ENCODE measurements at regions not wholly inside any gene's neighbourhood (a gene's known extent, or its start where the extent isn't known, plus 50 kb on each side); places are given as distances from the start of the nearest gene placed in this dataset.

DNA sequence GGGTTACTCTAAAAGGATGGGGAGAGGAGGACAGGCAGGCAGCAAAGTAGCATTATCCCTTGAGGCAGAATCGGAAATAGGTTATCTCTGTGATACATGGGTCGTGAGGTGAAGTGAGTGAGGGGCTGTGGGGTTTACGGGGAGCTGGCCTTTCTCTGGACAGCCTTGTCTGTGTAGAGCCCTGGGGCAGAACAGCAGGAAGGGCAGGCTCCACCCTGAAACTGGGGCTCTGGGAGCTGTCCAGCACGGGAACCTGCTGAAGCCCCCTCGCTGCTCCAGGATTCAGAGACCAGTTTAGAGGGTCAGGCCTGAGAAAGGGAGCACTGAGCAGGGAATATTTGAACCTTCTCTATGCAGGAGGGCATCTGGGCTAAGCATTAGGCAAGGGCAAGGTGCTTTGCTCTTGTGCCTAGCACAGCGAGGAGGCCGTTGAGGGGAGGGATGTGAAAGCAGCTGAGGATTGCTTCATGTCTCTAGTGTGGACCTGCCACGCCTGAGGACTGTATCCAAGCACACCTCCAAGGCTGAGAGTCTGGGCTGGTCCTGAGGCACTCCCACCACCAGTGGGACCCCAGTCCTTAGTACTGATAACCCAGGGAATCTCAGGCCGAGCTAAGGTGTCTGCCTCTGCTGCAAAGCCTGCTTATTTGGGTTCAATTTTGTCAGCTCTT is 55.8 kb downstream of the NAV1 start:
- Histone ChIP-seq H3K4me3 (replicated peaks; ENCODE audit: low read depth, low read length) (no peak overlapping the region), H3K36me3 (ENCODE audit: control insufficient read depth, insufficient read depth, low read length) (no peaks in the 10 kb centered on the region), H3K27me3 (replicated peaks; ENCODE audit: control insufficient read depth, insufficient read depth, low read length) (no peaks in the 10 kb centered on the region; the same call in 1 of the 2 replicates)
- TF ChIP-seq, protein P1, sequence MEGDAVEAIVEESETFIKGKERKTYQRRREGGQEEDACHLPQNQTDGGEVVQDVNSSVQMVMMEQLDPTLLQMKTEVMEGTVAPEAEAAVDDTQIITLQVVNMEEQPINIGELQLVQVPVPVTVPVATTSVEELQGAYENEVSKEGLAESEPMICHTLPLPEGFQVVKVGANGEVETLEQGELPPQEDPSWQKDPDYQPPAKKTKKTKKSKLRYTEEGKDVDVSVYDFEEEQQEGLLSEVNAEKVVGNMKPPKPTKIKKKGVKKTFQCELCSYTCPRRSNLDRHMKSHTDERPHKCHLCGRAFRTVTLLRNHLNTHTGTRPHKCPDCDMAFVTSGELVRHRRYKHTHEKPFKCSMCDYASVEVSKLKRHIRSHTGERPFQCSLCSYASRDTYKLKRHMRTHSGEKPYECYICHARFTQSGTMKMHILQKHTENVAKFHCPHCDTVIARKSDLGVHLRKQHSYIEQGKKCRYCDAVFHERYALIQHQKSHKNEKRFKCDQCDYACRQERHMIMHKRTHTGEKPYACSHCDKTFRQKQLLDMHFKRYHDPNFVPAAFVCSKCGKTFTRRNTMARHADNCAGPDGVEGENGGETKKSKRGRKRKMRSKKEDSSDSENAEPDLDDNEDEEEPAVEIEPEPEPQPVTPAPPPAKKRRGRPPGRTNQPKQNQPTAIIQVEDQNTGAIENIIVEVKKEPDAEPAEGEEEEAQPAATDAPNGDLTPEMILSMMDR (IDR thresholded peaks at IDR 0.05; ENCODE audit: insufficient read depth, low read length, poor library complexity, severe bottlenecking): no peak
- no peak for DNase-seq (ENCODE audit: extremely low read depth, insufficient read length)

DNA sequence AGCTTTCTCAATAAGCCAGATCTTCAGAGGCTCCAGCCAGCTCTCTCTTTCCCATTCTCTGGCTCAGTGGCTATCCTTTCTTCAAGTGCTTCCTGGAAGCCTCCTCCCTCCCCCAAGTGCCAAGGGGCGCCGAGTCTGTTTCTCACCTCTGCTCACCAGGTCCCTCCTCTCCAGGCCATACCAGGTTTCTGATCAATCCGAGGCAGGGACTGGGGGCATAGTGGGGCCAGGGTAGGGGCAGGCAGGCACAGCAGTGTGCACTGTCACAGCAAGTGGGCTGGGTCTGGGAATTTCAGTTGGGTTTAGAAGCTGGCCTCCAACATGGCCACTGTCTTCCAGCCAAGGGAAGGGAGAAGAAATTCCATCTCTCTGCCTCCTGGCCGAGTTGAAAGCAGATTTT is 56.5 kb downstream of the NAV1 start:
- H3K36me3 ChIP-seq (ENCODE audit: control insufficient read depth, insufficient read depth, low read length): no peaks in the 10 kb centered on the region
- TF ChIP-seq, protein P1 (IDR thresholded peaks at IDR 0.05; ENCODE audit: insufficient read depth, low read length, poor library complexity, severe bottlenecking): no peak
- DNase-seq (ENCODE audit: extremely low read depth, insufficient read length): no peak
- H3K4me3 ChIP-seq (replicated peaks; ENCODE audit: low read depth, low read length): no peak overlapping the region
- no peaks in the 10 kb centered on the region; the same call in 1 of the 2 replicates for H3K27me3 ChIP-seq (replicated peaks; ENCODE audit: control insufficient read depth, insufficient read depth, low read length)

DNA sequence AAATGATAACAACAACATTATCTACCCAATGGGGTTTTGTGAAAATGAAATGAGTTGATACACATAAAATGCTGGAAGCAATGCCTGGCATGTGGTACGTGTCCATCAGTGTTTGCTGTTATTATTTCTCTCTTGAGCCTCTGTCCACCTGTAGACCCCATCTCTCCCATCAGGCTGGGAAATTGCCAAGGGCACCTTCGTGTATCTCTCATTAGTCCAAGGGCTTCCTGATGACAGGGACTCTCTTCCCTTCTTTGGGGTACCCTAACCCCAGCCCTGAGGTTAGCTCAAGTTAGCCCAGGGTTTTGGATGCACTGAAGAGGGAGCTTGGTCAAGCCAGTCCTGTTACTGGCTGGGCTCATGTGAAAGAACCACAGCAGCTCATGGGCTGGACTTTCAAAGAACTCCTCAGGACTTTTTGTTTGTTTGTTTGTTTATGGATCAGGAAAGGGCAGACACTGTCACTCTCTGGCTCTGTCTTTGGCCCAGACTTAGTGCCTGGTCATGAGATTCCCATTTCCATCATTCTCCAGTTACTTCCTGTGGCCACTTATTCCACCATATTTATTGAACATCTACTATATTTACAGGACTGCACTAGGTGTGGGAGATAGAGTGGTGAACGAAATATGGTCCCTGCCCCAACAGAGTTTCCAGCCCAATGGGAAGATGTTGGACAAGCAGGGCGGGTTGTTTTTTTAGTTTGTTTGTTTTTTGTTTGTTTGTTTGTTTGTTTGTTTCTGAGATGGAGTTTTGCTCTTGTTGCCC is 57.4 kb downstream of the NAV1 start:
- TF ChIP-seq, protein P1 (IDR thresholded peaks at IDR 0.05; ENCODE audit: insufficient read depth, low read length, poor library complexity, severe bottlenecking): no peak
- H3K36me3 ChIP-seq (ENCODE audit: control insufficient read depth, insufficient read depth, low read length): no peaks in the 10 kb centered on the region
- H3K27me3 ChIP-seq (replicated peaks; ENCODE audit: control insufficient read depth, insufficient read depth, low read length): no peaks in the 10 kb centered on the region; the same call in 1 of the 2 replicates

DNA sequence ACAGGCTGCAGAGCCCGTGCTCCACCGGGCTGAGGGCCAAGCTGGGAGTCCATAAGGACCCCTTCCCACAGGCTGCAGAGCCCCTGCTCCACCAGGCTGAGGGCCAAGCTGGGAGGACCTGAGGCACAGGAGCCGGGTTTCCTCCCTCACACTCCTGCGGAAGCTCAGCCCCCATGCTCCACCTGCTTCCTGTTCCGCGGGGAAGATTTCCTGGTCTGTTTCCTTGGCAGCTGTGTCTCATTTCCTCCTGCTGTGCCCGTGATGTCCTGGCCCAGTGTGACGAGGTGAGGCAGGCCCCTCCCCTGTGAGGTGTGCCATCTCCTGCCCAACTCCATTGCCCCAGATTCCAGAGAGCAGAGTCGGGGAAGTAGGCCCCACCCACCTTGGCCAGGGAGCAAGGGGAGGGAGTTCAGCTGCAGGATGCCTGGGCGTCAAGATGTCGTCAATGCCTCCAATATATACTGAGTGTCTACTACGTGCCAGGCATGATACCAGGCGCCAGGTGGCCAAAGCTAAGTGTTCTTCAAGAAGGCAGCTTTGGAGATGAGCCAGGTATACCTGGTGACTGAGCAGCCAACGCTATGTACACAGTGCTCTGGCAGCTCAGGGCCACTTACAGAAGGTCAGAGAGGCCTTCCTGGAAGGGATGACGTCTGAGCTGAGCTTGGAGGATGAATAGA is 58.8 kb downstream of the NAV1 start:
- DNase-seq (ENCODE audit: extremely low read depth, insufficient read length): no peak
- Histone ChIP-seq H3K36me3 (ENCODE audit: control insufficient read depth, insufficient read depth, low read length) (no peaks in the 10 kb centered on the region), H3K27me3 (replicated peaks; ENCODE audit: control insufficient read depth, insufficient read depth, low read length) (no peaks in the 10 kb centered on the region; the same call in 1 of the 2 replicates), H3K4me3 (replicated peaks; ENCODE audit: low read depth, low read length) (no peak overlapping the region)
- TF ChIP-seq, protein P1 (IDR thresholded peaks at IDR 0.05; ENCODE audit: insufficient read depth, low read length, poor library complexity, severe bottlenecking): no peak

More for the DNA sequence above, 57.4 kb downstream of the NAV1 start:
- DNase-seq (ENCODE audit: extremely low read depth, insufficient read length): no peak
- no peak overlapping the region for H3K4me3 ChIP-seq (replicated peaks; ENCODE audit: low read depth, low read length)

DNA sequence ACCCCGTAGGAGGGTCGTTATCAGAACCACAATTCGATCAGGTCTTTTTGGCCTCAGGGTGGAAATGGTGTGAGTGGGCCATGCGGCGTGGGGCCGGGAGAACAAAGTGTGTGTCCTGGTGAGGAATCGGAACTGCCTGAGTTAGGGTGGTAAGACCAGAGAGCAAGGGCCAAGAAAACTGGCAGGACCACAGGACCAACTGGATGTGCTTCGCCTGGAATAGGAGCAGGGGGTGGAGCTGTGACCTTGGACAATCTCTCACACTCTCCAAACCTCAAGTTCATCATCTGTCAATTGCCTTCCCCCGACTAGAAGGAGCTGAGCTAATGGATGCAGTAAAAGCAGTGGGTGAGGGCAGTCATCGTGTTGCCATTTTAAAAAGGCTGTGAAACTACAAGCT is 59.5 kb downstream of the NAV1 start:
- TF ChIP-seq, protein P1 (IDR thresholded peaks at IDR 0.05; ENCODE audit: insufficient read depth, low read length, poor library complexity, severe bottlenecking): no peak
- Histone ChIP-seq H3K36me3 (ENCODE audit: control insufficient read depth, insufficient read depth, low read length) (no peaks in the 10 kb centered on the region), H3K27me3 (replicated peaks; ENCODE audit: control insufficient read depth, insufficient read depth, low read length) (no peaks in the 10 kb centered on the region; the same call in 1 of the 2 replicates), H3K4me3 (replicated peaks; ENCODE audit: low read depth, low read length) (no peak overlapping the region)
- no peak for DNase-seq (ENCODE audit: extremely low read depth, insufficient read length)

Measured in GM06990 (cell line).